ENCODE measurements at regions not wholly inside any gene's neighbourhood (a gene's known extent, or its start where the extent isn't known, plus 50 kb on each side); places are given as distances from the start of the nearest gene placed in this dataset.

- TF ChIP-seq, protein P1, sequence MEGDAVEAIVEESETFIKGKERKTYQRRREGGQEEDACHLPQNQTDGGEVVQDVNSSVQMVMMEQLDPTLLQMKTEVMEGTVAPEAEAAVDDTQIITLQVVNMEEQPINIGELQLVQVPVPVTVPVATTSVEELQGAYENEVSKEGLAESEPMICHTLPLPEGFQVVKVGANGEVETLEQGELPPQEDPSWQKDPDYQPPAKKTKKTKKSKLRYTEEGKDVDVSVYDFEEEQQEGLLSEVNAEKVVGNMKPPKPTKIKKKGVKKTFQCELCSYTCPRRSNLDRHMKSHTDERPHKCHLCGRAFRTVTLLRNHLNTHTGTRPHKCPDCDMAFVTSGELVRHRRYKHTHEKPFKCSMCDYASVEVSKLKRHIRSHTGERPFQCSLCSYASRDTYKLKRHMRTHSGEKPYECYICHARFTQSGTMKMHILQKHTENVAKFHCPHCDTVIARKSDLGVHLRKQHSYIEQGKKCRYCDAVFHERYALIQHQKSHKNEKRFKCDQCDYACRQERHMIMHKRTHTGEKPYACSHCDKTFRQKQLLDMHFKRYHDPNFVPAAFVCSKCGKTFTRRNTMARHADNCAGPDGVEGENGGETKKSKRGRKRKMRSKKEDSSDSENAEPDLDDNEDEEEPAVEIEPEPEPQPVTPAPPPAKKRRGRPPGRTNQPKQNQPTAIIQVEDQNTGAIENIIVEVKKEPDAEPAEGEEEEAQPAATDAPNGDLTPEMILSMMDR (IDR thresholded peaks at IDR 0.05), result no peak
- no peak for TF ChIP-seq POLR2A (IDR thresholded peaks at IDR 0.05)
Measured at GRCh38 chrX:14084466-14084865, 54.8 kb upstream of the GEMIN8 start.
